22Rv1 (cell line): ENCODE measurements at regions not wholly inside any gene's neighbourhood (a gene's known extent, or its start where the extent isn't known, plus 50 kb on each side); places are given as distances from the start of the nearest gene placed in this dataset.

Source experiments
- H3K27ac ChIP-seq: fragments of 450-650 bp; 2 replicates; pipeline ENCODE4 v1.5.1; 2017
- CTCF ChIP-seq: fragments of 450-650 bp; IDR thresholded peaks from 2 replicates; pipeline ENCODE4 v1.5.1; 2017; ENCODE audit warnings: mild to moderate bottlenecking
- ZFX ChIP-seq: fragments of 450-650 bp; IDR thresholded peaks from 2 replicates; pipeline ENCODE4 v1.6.1; 2017; ENCODE audit warnings: antibody characterized with exemption, borderline replicate concordance

- H3K27ac ChIP-seq: no peak overlapping the region
- TF ChIP-seq ZFX (no peak), CTCF (no peak)
These were observed 1118.5 kb downstream of the TSN start for GRCh38 chr2:122873951-122874350.

- TF ChIP-seq ZFX: no peak
- TF ChIP-seq CTCF: no peak
These were observed 1119.8 kb downstream of the TSN start for GRCh38 chr2:122875091-122875865.

GRCh38 chr2:122883849-122884248 lies 1128.4 kb downstream of the TSN start:
- TF ChIP-seq CTCF (no peak), ZFX (no peak)
- H3K27ac ChIP-seq: no peak overlapping the region

More at GRCh38 chr2:122875091-122875865, 1119.8 kb downstream of the TSN start:
- no peak overlapping the region for H3K27ac ChIP-seq

GRCh38 chr2:122884889-122885288 lies 1129.4 kb downstream of the TSN start:
- TF ChIP-seq CTCF (no peak), ZFX (no peak)

GRCh38 chr2:122885436-122885835 lies 1130.0 kb downstream of the TSN start:
- TF ChIP-seq ZFX: no peak
- no peak for TF ChIP-seq CTCF
- H3K27ac ChIP-seq: no peak overlapping the region

More at GRCh38 chr2:122884889-122885288, 1129.4 kb downstream of the TSN start:
- no peak overlapping the region for H3K27ac ChIP-seq

GRCh38 chr2:122886479-122887145 lies 1131.2 kb downstream of the TSN start:
- TF ChIP-seq ZFX: no peak
- no peak for TF ChIP-seq CTCF

GRCh38 chr2:122899614-122900013 lies 1125.5 kb upstream of the CNTNAP5 start:
- no peak for TF ChIP-seq ZFX
- no peak for TF ChIP-seq CTCF
- no peak overlapping the region for H3K27ac ChIP-seq

More at GRCh38 chr2:122886479-122887145, 1131.2 kb downstream of the TSN start:
- no peak overlapping the region for H3K27ac ChIP-seq
